ENCODE measurements at regions not wholly inside any gene's neighbourhood (a gene's known extent, or its start where the extent isn't known, plus 50 kb on each side); places are given as distances from the start of the nearest gene placed in this dataset.
A peak's percentile ranks its signal among the peaks of the same experiment; 100 is the strongest.
"Not testable (repeated sequence)": the region's sequence is repeated elsewhere in the genome, so short reads cannot be mapped to it uniquely, and the experiment has no call there.

DNA sequence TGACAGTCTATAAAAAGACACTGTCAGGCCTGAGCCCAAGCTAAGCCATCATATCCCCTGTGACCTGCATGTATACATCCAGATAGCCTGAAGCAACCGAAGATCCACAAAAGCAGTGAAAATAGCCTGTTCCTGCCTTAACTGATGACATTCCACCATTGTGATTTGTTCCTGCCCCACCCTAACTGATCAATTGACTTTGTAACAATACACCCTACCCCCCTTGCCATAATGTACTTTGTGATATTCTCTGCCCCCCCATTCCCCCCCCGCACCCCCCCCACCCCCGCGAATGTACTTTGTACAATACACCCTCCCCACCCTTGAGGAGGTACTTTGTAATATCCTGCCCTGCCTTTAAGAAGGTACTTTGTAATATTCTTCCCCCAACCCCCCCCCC lies 82.2 kb upstream of the MED13 start:
- no peak for DNase-seq

DNA sequence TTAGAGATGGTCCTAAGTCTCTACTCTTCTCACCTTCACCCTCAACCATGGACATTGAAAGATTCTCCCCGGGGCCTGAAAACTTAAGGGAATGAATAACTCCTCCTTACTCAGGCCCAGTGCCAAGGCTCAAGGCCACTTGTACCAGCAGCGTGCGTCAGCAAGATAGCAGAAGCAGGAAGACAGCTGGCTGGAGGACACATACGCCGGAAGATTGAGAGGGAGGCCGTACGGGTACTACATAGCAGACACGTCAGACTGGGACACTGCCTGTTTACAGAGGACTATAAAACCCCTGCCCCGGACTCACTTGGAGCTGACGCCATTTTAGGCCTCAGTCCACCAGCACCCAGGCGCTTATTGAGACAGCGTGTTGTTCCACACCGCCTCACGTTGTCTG lies 75.8 kb upstream of the MED13 start:
- no peak for DNase-seq

GRCh38 chr17:62140376-62140775 lies 75.3 kb upstream of the MED13 start:
- no peak for DNase-seq

DNA sequence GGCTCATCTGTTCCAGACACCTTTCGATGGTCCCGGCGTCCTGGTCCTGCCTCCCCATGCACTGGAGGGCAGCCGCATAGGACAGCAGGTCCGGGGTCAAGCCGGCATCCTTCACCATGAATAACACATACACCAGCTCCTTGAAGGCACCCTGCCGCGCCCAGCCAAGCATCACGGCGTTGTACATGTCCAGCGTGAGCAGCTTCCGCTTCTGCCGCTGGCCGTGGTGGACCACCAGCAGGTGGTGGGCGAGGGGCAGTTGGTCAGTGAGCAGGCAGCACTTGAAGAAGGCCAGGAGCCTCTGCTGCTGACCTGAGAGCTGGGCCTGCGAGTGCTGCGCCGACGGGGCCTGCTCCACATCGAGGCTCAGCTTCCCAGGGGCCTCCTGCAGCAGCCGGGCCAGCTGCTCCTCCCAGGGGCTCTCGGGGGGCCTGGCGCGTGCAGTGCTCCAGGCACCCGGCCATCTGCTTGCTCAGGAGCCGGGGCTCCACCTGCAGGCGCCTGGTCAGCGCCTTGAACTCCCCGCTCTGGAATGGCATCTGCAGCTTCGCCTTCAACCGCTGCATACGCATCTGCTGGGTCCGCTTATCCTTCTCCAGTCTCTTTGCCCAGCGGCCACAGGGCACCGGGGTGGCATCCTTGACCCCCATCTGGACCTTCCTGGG lies 74.7 kb upstream of the MED13 start:
- DNase-seq, result peak; percentile 25

DNA sequence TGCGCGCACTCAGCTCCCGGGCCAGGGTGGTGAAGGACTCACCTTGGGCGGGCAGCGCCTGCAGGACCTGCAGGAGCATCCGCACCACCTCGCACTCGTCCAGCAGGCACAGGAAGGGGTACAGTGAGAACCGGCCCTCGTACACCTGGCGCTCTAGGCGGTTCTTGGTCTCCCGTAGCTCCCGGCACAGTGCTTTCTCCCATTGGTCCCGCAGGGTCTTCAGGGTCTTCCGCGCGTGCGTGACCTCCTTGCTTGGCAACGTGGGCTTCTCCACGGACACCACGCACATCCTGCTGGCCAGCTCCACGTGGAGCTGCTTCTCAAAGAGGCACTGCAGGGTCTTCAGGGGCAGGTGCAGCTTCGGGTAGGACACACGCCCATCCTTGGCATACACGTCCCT lies 74.1 kb upstream of the MED13 start:
- no peak for DNase-seq

DNA sequence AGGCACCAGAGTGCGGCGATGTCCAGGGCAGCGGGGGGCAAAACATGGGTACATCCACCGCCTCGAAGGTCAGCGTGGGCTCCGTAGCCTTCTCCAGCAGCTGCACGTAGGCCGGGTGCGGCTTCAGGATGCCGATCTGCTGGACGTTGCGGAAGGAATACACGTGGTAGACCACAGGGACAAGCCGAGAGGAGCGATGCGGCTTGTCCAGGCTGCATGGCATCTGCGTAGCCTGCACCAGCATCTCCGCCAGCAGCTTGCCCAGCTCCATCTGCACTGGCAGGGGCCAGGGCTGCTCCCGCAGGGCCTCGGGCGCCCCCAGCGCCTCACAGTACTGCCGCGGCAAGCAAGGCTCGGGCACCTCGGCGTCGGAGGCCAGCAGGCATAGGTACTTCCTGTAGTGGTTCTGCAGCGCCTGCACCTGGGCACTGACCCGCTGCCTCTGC lies 73.6 kb upstream of the MED13 start:
- peak; percentile 49 for DNase-seq

GRCh38 chr17:62137734-62138624 lies 72.9 kb upstream of the MED13 start:
- peak; percentile 37 for DNase-seq

- not testable (repeated sequence) for DNase-seq
Observed at GRCh38 chr17:62137013-62137733, 72.1 kb upstream of the MED13 start.

GRCh38 chr17:62135742-62136141 lies 70.7 kb upstream of the MED13 start:
- DNase-seq, result no peak

DNA sequence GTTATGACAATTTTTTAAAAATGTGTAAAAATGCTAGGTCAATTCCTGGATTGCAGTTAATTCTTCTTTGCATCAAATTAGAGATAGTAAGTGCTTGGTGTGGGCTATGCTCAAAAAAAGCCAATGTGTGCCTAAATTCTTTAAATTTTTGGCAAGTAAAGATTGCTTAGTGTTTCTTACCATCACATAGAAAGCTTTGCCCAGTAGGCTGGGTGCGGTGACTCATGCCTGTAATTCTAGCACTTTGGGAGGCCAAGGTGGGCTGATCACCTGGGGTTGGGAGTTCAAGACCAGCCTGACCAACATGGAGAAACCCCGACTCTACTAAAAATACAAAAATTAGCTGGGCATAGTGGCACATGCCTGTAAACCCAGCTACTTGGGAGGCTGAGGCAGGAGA lies 70.0 kb upstream of the MED13 start:
- DNase-seq, result not testable (repeated sequence)

- DNase-seq, result no peak
Observed at GRCh38 chr17:62134397-62134796, 69.3 kb upstream of the MED13 start.

DNA sequence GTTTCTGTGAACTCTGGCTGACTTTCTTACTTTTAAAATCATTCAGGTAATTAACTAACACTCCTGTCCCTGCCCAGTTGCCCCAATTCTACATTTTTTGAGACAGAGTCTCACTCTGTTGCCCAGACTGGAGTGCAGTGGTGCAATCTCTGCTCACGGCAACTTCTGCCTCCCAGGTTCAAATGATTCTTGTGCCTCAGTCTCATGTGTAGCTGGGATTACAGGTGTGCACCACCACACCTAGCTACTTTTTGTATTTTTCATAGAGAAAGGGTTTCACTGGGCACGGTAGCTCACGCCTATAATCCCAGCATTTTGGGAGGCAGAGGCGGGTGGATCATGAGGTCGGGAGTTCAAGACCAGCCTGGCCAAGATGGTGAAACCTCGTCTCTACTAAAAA lies 66.2 kb upstream of the MED13 start:
- not testable (repeated sequence) for DNase-seq

DNA sequence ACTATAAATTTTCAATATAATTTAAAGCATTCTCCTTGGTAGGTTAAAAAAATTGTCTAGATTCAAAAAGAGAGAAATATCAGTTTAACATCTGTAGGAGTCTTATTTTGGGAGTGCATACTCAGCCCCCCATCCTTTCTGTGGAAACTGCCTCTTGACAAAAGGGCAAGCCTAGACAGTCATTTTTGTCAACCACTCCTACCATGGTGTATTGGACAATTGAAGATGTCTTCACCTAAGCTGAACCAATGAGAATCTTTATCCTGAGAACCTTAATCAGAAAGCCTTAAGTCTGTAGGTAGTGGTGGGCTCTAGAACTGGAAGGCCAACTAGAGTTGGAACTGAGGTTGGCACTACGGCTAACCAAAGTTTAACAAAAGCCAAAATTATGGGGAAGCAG lies 65.7 kb upstream of the MED13 start:
- no peak for DNase-seq

GRCh38 chr17:62126292-62126691 lies 61.2 kb upstream of the MED13 start:
- no peak for DNase-seq

- DNase-seq, result no peak
Observed at GRCh38 chr17:62125307-62125706, 60.2 kb upstream of the MED13 start.

GRCh38 chr17:62121025-62121730 lies 56.1 kb upstream of the MED13 start:
- no peak for DNase-seq

DNA sequence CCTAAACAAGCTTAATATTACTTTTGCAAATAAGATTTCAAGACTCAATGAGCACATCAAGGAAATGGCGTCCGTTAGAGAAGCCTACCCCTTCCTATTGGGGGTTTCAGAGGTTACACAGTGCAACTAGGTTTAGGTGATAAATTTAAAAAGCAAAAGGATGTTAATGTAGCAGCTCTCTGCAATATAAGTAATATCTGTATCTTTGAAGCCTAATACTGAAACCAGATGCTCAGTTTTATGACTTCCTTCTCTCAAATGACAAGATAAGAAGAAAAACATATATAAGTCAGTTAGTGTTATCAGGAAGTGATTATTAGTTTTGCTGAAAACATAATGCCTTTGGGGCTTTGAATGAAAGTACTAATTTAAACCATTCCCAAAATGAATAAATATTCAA lies 54.3 kb upstream of the MED13 start:
- no peak for DNase-seq

Measured in NCI-H2171 treated with DMSO at 0.1 percent for 48 hours (cell line).